BE2C (cell line): ENCODE measurements at regions not wholly inside any gene's neighbourhood (a gene's known extent, or its start where the extent isn't known, plus 50 kb on each side); places are given as distances from the start of the nearest gene placed in this dataset.

Experiments
- DNase-seq: peaks from one replicate; pipeline ENCODE4 v3.0.0-alpha.2; 2020
- H3K27me3 ChIP-seq: fragments of 250-450 bp; sonication (Bioruptor Pico); 2 replicates; pipeline ENCODE4 v1.5.1; 2020; ENCODE audit warnings: mild to moderate bottlenecking
- H3K36me3 ChIP-seq: fragments of 250-450 bp; sonication (Bioruptor Pico); 2 replicates; pipeline ENCODE4 v1.5.1; 2020; ENCODE audit warnings: mild to moderate bottlenecking
- H3K4me1 ChIP-seq: fragments of 250-450 bp; sonication (Bioruptor Pico); 2 replicates; pipeline ENCODE4 v1.5.1; 2020
- H3K4me3 ChIP-seq: 2 replicates; pipeline ENCODE4 v1.5.1; 2011; ENCODE audit warnings: low read depth, low read length
- H3K9me3 ChIP-seq: fragments of 250-450 bp; sonication (Bioruptor Pico); 2 replicates; pipeline ENCODE4 v1.5.1; 2020
- CTCF ChIP-seq: IDR thresholded peaks from 2 replicates; pipeline ENCODE4 v1.5.1; 2012; ENCODE audit warnings: mild to moderate bottlenecking, low read depth, low read length

DNA sequence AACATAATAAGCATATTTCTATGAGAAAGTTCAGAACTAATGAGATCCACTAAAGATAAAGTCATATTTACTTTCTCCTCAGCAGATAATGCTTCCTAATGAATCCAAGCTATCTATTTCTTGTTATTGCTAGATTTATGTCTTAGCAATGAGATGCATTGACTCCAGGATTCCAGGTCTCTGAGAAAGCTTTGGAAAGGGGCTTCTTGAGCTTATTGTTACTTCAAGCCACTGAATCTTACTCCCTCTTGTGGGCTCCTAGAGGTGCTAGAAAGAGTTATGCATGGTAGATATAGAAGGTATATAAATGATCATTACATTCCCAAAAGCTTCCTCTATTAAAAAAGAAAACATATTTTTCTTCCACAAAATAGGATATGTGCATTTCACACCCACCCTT is 246.4 kb upstream of the ADAMTS5 start:
- DNase-seq, result no peak
- H3K36me3 ChIP-seq, result no peaks in the 10 kb centered on the region
- TF ChIP-seq CTCF, result peak; percentile 51

GRCh38 chr21:27212441-27212840 is 245.6 kb upstream of the ADAMTS5 start:
- Histone ChIP-seq H3K36me3 (no peaks in the 10 kb centered on the region), H3K27me3 (no peaks in the 10 kb centered on the region), H3K4me1 (no peaks in the 10 kb centered on the region), H3K4me3 (no peak overlapping the region), H3K9me3 (no peaks in the 10 kb centered on the region)
- TF ChIP-seq CTCF, result no peak
- DNase-seq, result no peak

More for the DNA sequence above, 246.4 kb upstream of the ADAMTS5 start:
- Histone ChIP-seq H3K4me1 (no peaks in the 10 kb centered on the region), H3K27me3 (no peaks in the 10 kb centered on the region), H3K9me3 (no peaks in the 10 kb centered on the region), H3K4me3 (no peak overlapping the region)

- H3K27me3 ChIP-seq, result no peaks in the 10 kb centered on the region
- no peaks in the 10 kb centered on the region for H3K9me3 ChIP-seq
Measured at GRCh38 chr21:27209546-27209945, 242.7 kb upstream of the ADAMTS5 start.

DNA sequence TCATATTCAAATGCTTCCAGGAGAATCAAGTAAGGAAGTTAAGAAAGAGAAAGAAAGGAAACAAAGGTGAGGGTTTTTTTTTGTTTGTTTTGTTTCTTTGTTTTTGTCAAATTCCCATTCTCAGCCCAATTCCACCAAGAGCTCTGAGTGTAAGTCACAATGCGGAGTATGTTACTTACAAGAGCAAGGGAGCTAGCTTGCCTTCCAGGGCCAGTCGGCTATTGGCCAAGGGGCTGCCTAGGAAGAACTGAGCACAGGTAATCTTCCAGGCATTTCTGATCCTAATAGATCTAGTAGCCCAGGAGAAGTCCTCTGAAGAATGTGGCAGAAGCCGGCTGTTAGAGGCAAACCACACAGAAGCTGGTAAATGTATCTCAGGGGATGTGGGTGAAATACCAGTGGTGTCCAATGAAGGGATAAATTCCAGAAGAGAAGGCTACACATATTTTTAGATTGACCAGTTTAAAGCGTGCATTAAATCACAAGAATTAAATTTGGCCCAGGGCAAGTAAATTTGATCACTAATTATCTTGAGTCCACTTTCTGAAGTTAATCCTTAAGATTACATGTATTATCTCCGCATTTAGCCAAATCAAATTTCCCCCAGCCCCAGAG is 239.6 kb upstream of the ADAMTS5 start:
- TF ChIP-seq CTCF, result no peak
- no peaks in the 10 kb centered on the region for H3K4me1 ChIP-seq
- no peaks in the 10 kb centered on the region for H3K9me3 ChIP-seq
- no peak overlapping the region for H3K4me3 ChIP-seq
- H3K36me3 ChIP-seq, result no peaks in the 10 kb centered on the region
- DNase-seq, result no peak
- no peaks in the 10 kb centered on the region for H3K27me3 ChIP-seq

More at GRCh38 chr21:27209546-27209945, 242.7 kb upstream of the ADAMTS5 start:
- Histone ChIP-seq H3K36me3 (no peaks in the 10 kb centered on the region), H3K4me3 (no peak overlapping the region), H3K4me1 (no peaks in the 10 kb centered on the region)
- no peak for TF ChIP-seq CTCF
- DNase-seq, result no peak

GRCh38 chr21:27202301-27202700 is 235.4 kb upstream of the ADAMTS5 start:
- Histone ChIP-seq H3K4me1 (no peaks in the 10 kb centered on the region), H3K9me3 (no peaks in the 10 kb centered on the region), H3K4me3 (no peak overlapping the region), H3K36me3 (no peaks in the 10 kb centered on the region), H3K27me3 (no peaks in the 10 kb centered on the region)
- DNase-seq, result no peak
- TF ChIP-seq CTCF, result no peak

GRCh38 chr21:27201197-27201596 is 234.3 kb upstream of the ADAMTS5 start:
- Histone ChIP-seq H3K27me3 (no peaks in the 10 kb centered on the region), H3K36me3 (no peaks in the 10 kb centered on the region), H3K4me1 (no peaks in the 10 kb centered on the region), H3K4me3 (no peak overlapping the region), H3K9me3 (no peaks in the 10 kb centered on the region)
- no peak for DNase-seq
- no peak for TF ChIP-seq CTCF
